Prostate gland (tissue), 2 donors: ENCODE measurements at regions not wholly inside any gene's neighbourhood (a gene's known extent, or its start where the extent isn't known, plus 50 kb on each side); places are given as distances from the start of the nearest gene placed in this dataset.

Experiments used
- CTCF ChIP-seq, 4 experiments: fragments of 200-600 bp in 2 of 4; fragments of 450-650 bp in 2 of 4; sonication (generic) in 2 of 4; IDR thresholded peaks; 1 replicate in 3 of 4; 2 replicates in 1 of 4; pipeline ENCODE4 v1.5.1; 2016 to 2019; ENCODE audit warnings: antibody characterized with exemption in 4 of 4, mild to moderate bottlenecking in 2 of 4, moderate library complexity in 2 of 4
- POLR2AphosphoS5 ChIP-seq: sonication (generic); formaldehyde crosslinking; IDR thresholded peaks from one replicate; pipeline ENCODE4 v1.6.1; 2017; ENCODE audit warnings: antibody characterized with exemption

- no peak for TF ChIP-seq CTCF (IDR thresholded peaks at IDR 0.05)
- TF ChIP-seq POLR2AphosphoS5, result no peak
Observed at GRCh38 chrX:43562372-43562771, 93.7 kb upstream of the MAOA start.
